Erythroblast (primary cell): ENCODE measurements at regions not wholly inside any gene's neighbourhood (a gene's known extent, or its start where the extent isn't known, plus 50 kb on each side); places are given as distances from the start of the nearest gene placed in this dataset.

Source experiments
- GATA1 ChIP-seq: IDR thresholded peaks from 2 replicates; pipeline ENCODE4 v1.6.1; 2011; ENCODE audit warnings: low read depth, mild to moderate bottlenecking, control low read depth, low read length, moderate library complexity
- POLR2A ChIP-seq: IDR thresholded peaks from 2 replicates; pipeline ENCODE4 v1.6.1; 2011; ENCODE audit warnings: mild to moderate bottlenecking, low read length

DNA sequence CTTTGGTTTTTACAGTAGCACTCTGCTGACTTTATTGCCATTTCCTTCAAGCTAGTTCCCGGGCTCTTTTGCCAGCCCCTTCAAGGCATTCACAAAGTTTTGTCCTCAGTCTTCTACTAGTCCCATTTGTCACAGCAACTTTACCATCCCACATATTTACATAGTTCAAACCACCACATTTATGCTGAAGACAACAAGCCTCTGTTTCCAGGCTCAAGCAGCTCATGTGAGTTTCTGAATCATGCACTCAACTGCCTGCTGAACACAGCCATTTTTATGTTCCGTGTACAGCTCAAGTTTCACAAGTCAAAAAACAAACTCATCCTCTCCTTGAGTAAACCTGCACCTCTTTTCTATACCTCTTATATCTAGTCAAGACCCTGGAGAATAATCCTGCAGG is 977.0 kb upstream of the SLC10A2 start:
- no peak for TF ChIP-seq POLR2A
- no peak for TF ChIP-seq GATA1
